Ishikawa (cell line): ENCODE measurements at regions not wholly inside any gene's neighbourhood (a gene's known extent, or its start where the extent isn't known, plus 50 kb on each side); places are given as distances from the start of the nearest gene placed in this dataset.

Experiments
- EGR1 ChIP-seq: IDR thresholded peaks from 2 replicates; pipeline ENCODE4 v1.6.1; 2012
- EP300 ChIP-seq: IDR thresholded peaks from 2 replicates; pipeline ENCODE4 v1.6.1; 2012; ENCODE audit warnings: borderline replicate concordance
- FOXM1 ChIP-seq: IDR thresholded peaks from 2 replicates; pipeline ENCODE4 v1.6.1; 2012; ENCODE audit warnings: low read depth, borderline replicate concordance
- NFIC ChIP-seq: IDR thresholded peaks from 2 replicates; pipeline ENCODE4 v1.6.1; 2012
- RAD21 ChIP-seq: IDR thresholded peaks from 2 replicates; pipeline ENCODE4 v1.6.1; 2012; ENCODE audit warnings: low read depth
- REST ChIP-seq: IDR thresholded peaks from 2 replicates; pipeline ENCODE4 v1.6.1; 2012; ENCODE audit warnings: low read depth, mild to moderate bottlenecking
- TAF1 ChIP-seq: IDR thresholded peaks from 2 replicates; pipeline ENCODE4 v1.6.1; 2012; ENCODE audit warnings: low read depth, mild to moderate bottlenecking
- TCF12 ChIP-seq: IDR thresholded peaks from 2 replicates; pipeline ENCODE4 v1.6.1; 2012; ENCODE audit warnings: low read depth
- USF1 ChIP-seq: IDR thresholded peaks from 2 replicates; pipeline ENCODE4 v1.6.1; 2012
- ZBTB7A ChIP-seq: IDR thresholded peaks from 2 replicates; pipeline ENCODE4 v1.6.1; 2012; ENCODE audit warnings: low read depth

- TF ChIP-seq EGR1 (no peak), EP300 (no peak), FOXM1 (no peak), RAD21 (no peak), NFIC (no peak), TCF12 (no peak), ZBTB7A (no peak), TAF1 (no peak), REST (no peak), USF1 (no peak)
Observed at GRCh38 chrX:20361890-20362262, 95.2 kb upstream of the RPS6KA3 start.
